GM18861 (cell line): ENCODE measurements at regions not wholly inside any gene's neighbourhood (a gene's known extent, or its start where the extent isn't known, plus 50 kb on each side); places are given as distances from the start of the nearest gene placed in this dataset.
"Not testable (repeated sequence)": the region's sequence is repeated elsewhere in the genome, so short reads cannot be mapped to it uniquely, and the experiment has no call there.

Experiments
- ATAC-seq: cut with Tn5 transposase; IDR thresholded peaks from one replicate; pipeline ENCODE4 v1.9.1; 2021; ENCODE audit not compliant: unreplicated experiment

DNA sequence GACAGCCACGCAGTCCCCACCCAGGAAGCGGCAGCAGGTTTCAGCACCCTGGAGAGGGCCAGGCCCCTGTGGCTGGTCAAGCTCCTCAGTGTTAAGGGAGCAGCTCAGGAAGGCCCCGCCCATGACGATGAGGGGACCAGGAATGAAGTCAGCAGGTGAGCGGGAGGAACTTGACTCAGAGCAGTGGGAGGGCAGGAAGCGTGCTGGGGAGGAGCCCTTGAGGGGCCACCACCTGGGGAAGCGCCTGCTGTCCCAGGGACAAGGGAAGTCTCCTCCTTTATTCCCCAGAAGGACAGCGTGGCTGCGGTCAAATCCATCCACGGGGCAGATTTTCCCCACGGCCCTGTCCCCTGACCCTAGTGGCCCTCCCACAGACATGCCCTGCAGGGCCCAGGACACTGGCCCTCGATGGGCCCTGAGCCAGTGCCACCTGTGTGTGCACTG is 357.6 kb downstream of the ADGRD1 start:
- not testable (repeated sequence) for ATAC-seq

GRCh38 chr12:131311764-131312163 is 358.1 kb downstream of the ADGRD1 start:
- no peak for ATAC-seq

DNA sequence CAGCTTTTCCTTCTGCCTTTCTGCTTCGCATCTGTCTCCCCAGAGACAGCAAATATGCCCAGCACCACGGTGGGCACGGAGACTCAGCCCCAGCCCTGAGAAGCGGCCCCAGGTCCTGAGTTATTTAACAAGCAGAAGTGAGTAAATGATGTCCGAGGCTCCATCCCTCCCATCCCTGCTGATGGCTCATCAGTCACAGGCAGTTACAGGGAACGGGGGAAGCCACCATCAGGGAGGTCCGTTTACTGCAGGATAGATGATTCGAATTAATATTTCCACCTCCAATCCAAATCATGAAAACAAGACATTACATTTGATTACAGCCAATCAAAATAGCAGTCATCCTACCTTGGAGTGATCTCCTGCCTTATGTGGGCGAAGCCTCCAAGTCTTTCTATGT is 358.7 kb downstream of the ADGRD1 start:
- ATAC-seq: not testable (repeated sequence)

DNA sequence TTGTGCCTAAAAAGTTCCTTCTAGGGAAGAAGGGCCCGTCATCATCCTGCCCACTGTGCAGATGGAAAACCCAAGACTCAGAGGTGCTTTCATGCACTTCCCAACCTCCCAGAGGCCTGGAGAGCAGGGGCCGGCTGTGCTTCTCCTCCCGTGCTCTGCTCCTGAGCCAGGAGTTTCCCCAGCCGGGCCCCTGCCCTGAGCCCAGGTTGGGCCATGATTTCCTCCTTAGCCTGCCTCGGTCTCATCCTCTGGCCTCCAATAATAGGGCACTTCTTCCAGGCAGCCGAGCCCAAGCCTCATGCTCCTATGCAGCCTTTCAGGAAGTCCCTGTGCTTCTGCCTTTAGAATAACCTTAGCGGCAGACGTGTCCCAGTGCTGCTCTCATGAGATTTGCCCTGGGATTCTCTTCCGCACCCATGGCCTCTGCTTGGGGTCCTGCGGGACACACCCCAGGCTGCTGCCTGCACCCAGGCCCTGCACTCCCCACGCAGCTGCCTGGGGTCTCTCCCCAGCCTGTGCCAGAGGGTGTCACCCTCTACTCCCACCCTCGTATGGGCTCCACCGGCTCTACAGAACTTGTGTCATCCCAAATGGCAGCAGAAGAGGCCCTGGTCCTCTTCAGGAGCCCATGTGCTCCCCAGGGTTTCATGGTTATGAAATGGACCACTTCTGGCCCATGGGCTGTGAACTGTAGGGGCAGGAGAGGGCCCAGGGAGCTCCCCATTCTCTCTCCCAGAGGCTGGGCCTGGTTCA is 359.3 kb downstream of the ADGRD1 start:
- no peak for ATAC-seq

DNA sequence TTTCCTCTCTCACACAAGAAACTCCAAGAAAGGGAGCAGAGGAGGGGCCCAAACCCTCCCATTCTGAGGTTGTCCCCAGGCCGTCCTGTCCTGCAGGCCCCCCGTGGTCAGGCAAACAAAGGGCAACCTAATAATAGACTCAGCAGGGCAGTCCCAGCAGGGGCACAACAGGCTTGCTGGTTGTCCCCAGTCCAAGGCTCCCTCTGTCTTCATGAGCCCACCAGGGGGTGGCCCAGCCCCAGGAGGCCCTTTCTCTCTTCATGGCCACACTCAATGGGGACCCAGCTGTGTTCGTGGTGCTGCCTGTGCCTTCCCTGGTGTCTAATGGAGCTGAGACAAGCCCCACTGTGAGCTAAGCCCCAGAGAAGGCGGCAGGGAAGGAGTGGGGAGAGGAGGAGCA is 359.9 kb downstream of the ADGRD1 start:
- ATAC-seq: no peak

DNA sequence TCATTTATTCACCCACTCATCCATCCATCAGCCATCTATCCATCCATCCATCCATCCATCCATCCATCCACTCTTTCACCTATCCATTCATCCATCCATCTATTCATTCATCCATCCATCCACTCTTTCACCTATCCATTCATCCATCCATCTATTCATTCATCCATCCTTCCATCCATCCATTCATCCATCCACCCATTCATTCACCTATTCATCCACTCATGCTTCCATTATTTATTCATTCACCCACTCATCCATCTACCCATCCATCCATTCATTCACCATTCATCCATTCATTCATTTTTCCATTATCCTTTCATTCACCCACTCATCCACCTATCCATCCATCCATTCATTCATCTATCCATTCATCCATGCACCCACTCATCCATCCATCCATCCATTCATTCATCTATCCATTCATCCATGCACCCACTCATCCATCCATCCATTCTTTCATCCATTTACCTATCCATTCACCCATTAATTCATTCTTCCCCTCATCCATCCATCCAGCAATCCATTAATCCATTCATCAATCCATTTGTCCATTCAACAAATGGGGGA is 360.9 kb downstream of the ADGRD1 start:
- ATAC-seq: no peak

DNA sequence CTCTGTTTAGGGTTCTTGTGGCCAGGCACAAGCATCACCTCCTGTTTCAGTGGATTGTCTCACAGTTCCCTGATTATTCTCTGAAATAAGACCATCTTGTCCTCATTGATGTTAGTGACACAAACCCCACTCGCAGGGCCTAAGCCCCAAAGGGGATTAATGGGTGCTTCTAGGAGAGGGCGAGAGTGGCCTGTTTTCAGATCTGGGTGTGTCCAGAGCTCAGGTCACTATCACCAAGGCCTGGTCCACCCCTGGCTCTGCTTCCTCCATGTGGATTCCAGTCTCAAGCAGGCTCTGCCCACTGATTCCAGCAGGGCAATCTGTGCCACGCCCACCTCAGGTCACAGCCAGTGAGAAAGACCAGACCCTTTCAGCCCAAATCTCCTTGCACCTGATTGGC is 361.9 kb downstream of the ADGRD1 start:
- no peak for ATAC-seq

DNA sequence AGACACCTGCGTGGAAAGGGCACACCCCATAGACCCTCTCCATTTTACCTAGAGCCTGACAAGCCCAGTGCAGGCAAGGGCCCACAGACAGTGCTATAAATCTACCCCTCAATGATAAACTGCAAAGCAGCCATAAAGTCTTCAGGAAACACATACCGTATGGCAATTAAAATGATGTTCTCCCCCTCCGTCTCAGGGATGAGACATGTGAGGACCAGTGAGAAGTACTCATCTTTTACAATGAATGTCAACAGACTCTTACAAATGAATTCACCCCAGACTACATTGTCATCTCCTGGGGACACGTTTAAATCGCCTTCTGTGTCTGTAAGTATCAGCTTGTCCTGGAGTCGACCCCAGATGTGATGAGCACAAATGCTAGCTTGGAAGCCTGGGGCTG is 362.7 kb downstream of the ADGRD1 start:
- ATAC-seq: no peak

DNA sequence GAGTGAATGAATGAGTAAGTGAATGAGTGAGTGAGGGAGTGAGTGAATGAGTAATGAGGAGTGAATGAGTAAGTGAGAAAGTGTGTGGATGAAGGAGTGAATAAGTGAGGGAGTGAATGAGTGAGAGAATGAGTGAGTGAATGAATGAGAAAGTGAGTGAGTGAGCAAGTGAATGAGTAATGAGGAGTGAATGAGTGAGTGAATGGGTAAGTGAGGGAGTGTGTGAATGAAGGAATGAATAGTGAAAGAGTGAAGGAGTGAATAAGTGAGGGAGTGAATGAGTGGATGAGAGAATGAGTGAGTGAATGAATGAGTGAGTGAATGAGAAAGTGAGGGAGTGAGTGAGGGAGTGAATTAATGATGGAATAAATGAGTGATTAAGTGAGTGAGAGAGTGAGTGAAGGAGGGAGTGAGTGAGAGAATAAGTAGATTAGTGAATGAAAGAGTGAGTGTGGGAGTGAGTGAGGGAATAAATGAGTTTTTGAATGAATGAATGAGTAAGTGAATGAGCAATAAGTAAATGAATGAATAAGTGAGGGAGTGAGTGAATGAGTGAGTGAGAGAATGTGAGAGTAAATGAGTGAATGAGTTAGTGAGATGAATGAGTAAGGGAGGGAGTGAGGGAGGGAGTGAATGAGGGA is 364.5 kb downstream of the ADGRD1 start:
- ATAC-seq: no peak

DNA sequence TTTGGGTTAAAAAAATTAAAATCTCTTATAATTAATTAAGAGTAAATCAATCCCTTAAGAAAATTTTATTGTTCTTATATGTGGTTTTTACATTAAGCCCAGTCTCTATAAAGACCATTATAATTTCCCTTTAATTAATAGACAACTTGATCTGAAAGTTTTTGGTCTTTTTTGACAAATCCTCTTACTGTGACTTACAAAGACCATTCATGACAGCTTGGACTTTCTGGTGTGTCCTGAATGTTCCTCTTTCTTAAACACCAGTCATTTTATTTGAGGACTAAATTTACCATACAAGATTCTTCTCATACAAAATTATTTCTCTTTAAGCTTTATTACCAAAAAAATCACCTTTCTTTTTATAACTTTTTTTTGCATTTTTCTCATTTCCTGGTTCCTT is 368.3 kb downstream of the ADGRD1 start:
- no peak for ATAC-seq

DNA sequence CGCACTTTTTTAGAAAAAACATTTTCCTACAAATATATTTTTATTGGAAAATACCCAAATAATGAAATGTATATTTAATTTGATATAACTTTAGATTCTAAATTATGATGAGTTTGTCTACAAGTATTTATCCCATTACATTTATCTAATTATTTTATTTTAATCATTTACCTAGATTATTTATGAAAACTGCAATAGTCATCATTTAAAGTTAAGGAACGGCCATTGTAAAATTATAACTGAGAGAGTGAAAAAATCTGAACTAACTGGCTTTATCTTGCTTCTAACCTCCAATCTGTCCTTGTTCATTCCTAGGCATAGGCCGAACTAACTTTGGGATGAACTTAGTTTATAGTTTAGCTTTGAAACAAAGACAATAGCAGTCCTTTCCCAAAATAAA is 368.8 kb downstream of the ADGRD1 start:
- not testable (repeated sequence) for ATAC-seq

- no peak for ATAC-seq
Observed at GRCh38 chr12:131323879-131324278, 370.2 kb downstream of the ADGRD1 start.

- ATAC-seq: no peak
Observed at GRCh38 chr12:131327521-131328488, 374.1 kb downstream of the ADGRD1 start.

- ATAC-seq: not testable (repeated sequence)
Observed at GRCh38 chr12:131328861-131329845, 375.4 kb downstream of the ADGRD1 start.

- no peak for ATAC-seq
Observed at GRCh38 chr12:131330106-131330815, 376.6 kb downstream of the ADGRD1 start.

DNA sequence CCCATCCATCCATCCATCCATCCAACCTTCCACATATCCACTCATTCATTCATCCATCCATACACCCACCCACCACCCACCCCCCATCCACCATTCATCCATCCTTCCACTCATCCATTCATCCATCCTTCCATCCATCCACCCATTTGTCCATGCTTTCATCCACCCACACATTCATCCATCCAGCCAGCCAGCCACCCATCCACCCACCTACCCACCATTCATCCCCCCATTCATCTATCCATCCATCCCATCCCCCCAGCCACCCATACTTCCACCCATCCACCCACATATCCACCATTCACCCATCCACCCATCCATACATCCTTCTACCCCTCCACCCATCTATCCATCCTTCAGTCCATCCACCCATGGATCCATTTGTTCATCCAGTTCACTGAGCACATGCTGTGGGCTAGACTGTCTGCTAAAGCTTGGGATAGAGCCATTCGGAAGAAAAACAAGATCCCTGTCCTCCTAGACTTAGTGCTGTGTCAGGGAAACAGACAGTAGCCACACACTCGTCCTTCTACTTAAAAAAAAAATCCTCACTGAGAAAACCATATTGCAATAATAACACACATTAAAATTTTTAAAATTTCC is 377.5 kb downstream of the ADGRD1 start:
- ATAC-seq: no peak

DNA sequence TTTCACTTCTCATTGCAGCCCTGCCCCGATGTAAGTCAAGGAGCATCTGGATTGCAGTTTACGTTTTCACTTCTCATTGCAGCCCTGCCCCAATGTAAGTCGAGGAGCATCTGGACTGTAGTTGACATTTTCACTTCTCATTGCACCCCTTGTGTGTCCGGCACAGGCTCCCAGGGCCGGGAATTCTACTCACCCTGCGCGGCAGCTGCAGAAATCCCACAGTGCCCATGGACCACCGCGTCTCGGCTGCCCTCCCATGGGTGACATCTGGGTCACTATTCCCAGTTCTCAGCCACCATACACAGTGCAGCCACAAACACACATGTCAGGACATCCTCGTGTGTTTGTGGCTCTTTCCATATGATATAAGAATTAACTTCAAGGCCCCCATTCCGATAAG is 378.5 kb downstream of the ADGRD1 start:
- ATAC-seq: no peak

- ATAC-seq: no peak
Observed at GRCh38 chr12:131333136-131333535, 377.8 kb upstream of the SFSWAP start.
